Ishikawa (cell line): ENCODE measurements at regions not wholly inside any gene's neighbourhood (a gene's known extent, or its start where the extent isn't known, plus 50 kb on each side); places are given as distances from the start of the nearest gene placed in this dataset.

Experiments used
- CREB1 ChIP-seq: IDR thresholded peaks from 2 replicates; pipeline ENCODE4 v1.6.1; 2012; ENCODE audit warnings: low read depth
- EGR1 ChIP-seq: IDR thresholded peaks from 2 replicates; pipeline ENCODE4 v1.6.1; 2012
- YY1 ChIP-seq: IDR thresholded peaks from 2 replicates; pipeline ENCODE4 v1.6.1; 2012; ENCODE audit warnings: low read depth
- TF ChIP-seq, protein P1 (sequence below): IDR thresholded peaks from 2 replicates; pipeline ENCODE4 v1.6.1; 2012; ENCODE audit warnings: low read depth, mild to moderate bottlenecking

DNA sequence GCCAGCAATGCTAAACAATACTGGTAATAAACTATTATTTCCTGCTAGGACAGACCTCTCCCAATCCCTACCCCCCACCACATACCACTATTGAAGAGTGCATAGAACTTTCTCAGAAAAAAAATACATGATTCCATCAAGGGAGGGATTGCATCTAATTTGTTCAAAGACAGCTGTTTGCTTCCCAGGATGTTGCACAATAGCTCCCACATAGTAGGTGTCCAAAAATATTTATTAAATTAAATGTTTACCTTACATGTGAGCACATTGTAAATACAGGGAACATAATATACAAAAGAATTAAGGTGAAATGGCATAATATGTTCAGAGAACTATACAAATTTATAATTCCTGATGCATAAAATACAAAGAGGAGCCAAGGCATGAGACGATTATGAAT lies 1111.8 kb upstream of the LCORL start:
- TF ChIP-seq CREB1 (no peak), EGR1 (no peak), YY1 (no peak)
- TF ChIP-seq, protein P1, sequence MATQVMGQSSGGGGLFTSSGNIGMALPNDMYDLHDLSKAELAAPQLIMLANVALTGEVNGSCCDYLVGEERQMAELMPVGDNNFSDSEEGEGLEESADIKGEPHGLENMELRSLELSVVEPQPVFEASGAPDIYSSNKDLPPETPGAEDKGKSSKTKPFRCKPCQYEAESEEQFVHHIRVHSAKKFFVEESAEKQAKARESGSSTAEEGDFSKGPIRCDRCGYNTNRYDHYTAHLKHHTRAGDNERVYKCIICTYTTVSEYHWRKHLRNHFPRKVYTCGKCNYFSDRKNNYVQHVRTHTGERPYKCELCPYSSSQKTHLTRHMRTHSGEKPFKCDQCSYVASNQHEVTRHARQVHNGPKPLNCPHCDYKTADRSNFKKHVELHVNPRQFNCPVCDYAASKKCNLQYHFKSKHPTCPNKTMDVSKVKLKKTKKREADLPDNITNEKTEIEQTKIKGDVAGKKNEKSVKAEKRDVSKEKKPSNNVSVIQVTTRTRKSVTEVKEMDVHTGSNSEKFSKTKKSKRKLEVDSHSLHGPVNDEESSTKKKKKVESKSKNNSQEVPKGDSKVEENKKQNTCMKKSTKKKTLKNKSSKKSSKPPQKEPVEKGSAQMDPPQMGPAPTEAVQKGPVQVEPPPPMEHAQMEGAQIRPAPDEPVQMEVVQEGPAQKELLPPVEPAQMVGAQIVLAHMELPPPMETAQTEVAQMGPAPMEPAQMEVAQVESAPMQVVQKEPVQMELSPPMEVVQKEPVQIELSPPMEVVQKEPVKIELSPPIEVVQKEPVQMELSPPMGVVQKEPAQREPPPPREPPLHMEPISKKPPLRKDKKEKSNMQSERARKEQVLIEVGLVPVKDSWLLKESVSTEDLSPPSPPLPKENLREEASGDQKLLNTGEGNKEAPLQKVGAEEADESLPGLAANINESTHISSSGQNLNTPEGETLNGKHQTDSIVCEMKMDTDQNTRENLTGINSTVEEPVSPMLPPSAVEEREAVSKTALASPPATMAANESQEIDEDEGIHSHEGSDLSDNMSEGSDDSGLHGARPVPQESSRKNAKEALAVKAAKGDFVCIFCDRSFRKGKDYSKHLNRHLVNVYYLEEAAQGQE = no peak
